ENCODE measurements at regions not wholly inside any gene's neighbourhood (a gene's known extent, or its start where the extent isn't known, plus 50 kb on each side); places are given as distances from the start of the nearest gene placed in this dataset.
A peak's percentile ranks its signal among the peaks of the same experiment; 100 is the strongest.

DNA sequence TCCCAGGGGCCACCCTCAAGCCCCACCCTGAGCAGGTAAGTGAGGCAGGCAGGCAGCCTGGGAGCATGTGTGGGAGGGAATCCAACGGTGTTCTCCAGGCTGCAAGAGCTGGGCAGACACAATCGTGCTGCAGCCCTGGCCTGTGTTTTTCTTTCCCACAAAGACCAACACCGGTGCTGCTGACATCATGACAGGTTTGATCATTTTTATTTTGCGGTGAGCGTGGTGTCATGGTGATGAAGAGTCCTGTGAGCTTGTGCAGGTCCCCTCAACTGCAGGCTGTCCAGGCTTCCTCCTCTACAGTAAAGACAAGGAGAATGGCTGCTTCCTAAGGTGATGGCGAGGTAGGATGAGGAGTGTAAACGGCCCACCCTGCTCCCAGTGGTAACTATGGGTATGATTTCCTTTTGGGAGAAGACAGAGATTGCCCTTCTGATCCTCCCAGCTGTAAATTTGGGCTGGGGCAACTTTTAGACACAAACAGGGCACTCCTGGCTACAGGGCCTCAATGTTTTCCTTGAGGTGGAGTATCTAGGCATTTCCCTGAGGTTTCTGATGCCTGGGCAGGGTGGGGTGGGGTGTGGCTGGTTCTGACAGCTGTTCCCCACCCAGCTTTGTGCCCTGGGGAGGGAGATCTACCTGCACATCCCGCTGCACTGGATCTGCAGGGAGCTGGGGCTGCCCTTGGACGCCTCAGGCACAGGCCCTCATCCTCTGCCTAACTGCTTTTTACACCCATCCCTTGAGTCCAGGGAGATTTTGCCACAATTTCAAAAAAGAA, 109.1 kb downstream of the VCPKMT start:
- Mint-ChIP-seq H3K36me3 (ENCODE audit: low read depth) (no peaks in the 10 kb centered on the region), H3K27ac (no peak overlapping the region), H3K9me3 (no peaks in the 10 kb centered on the region; the same call in 2 of the 3 replicates), H3K4me1 (peaks cover 15% of the 10 kb centered on the region), H3K27me3 (ENCODE audit: insufficient read depth, low read depth, poor library complexity) (peaks cover 19% of the 10 kb centered on the region), H3K4me3 (no peak overlapping the region)
- Histone ChIP-seq H3K4me3 (no peak overlapping the region), H3F3A (replicated peaks; ENCODE audit: low read depth) (0 out of 2 replicates have a peak, but pooled peaks cover 5% of the 10 kb centered on the region), H3K9me2 (ENCODE audit: insufficient read depth) (no peaks in the 10 kb centered on the region), H2AFZ (peak overlapping the region; percentile 76; the same call in 1 of the 2 replicates), H4K20me1 (replicated peaks; ENCODE audit: insufficient read depth) (no peaks in the 10 kb centered on the region), H3K4me2 (no peak overlapping the region), H3K4me1 (ENCODE audit: insufficient read depth) (peaks cover 7% of the 10 kb centered on the region), H3K27ac (ENCODE audit: low read depth) (no peak overlapping the region), H3K27me3 (ENCODE audit: insufficient read depth) (peaks cover 21% of the 10 kb centered on the region), H3K36me3 (ENCODE audit: insufficient read depth) (no peaks in the 10 kb centered on the region), H3K79me2 (replicated peaks; ENCODE audit: insufficient read depth) (no peaks in the 10 kb centered on the region)
- ATAC-seq (peak; percentile 67), DNase-seq (ENCODE audit: low spot score) (peak; percentile 65)
- TF ChIP-seq, protein P1, sequence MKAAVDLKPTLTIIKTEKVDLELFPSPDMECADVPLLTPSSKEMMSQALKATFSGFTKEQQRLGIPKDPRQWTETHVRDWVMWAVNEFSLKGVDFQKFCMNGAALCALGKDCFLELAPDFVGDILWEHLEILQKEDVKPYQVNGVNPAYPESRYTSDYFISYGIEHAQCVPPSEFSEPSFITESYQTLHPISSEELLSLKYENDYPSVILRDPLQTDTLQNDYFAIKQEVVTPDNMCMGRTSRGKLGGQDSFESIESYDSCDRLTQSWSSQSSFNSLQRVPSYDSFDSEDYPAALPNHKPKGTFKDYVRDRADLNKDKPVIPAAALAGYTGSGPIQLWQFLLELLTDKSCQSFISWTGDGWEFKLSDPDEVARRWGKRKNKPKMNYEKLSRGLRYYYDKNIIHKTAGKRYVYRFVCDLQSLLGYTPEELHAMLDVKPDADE (IDR thresholded peaks at IDR 0.05): no peak
- no peak for TF ChIP-seq JUNB (IDR thresholded peaks at IDR 0.05; ENCODE audit: unreplicated experiment)
- TF ChIP-seq, protein P2, sequence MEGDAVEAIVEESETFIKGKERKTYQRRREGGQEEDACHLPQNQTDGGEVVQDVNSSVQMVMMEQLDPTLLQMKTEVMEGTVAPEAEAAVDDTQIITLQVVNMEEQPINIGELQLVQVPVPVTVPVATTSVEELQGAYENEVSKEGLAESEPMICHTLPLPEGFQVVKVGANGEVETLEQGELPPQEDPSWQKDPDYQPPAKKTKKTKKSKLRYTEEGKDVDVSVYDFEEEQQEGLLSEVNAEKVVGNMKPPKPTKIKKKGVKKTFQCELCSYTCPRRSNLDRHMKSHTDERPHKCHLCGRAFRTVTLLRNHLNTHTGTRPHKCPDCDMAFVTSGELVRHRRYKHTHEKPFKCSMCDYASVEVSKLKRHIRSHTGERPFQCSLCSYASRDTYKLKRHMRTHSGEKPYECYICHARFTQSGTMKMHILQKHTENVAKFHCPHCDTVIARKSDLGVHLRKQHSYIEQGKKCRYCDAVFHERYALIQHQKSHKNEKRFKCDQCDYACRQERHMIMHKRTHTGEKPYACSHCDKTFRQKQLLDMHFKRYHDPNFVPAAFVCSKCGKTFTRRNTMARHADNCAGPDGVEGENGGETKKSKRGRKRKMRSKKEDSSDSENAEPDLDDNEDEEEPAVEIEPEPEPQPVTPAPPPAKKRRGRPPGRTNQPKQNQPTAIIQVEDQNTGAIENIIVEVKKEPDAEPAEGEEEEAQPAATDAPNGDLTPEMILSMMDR (conservative IDR thresholded peaks at IDR 0.05; ENCODE audit: low read depth in 2 of 2): peak; percentile 24 to 36; a peak in 3 of 4 replicates

DNA sequence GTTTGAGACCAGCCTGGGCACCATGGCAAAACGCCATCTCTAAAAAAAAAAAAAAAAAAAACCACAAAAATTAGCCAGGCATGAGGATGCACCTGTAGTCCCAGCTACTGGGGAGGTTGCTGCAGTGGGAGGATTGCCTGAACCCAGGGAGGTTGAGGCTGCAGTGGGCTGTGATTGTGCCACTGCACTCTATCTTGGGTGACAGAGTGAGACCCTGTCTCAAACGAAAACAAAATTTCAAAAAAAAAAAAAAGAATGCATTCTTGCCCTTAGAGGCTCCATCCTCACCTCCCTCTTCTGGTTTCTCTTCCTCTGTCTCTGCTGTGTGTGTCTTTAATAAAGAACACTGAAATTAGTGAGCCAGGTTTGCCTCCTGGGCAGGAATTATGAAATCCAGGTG, 107.8 kb downstream of the VCPKMT start:
- Histone ChIP-seq H2AFZ (no peak overlapping the region), H3K4me2 (no peak overlapping the region), H3K9me2 (ENCODE audit: insufficient read depth) (no peaks in the 10 kb centered on the region), H3K27me3 (ENCODE audit: insufficient read depth) (peaks cover 11% of the 10 kb centered on the region), H3K4me1 (ENCODE audit: insufficient read depth) (no peaks in the 10 kb centered on the region; the same call in 1 of the 2 replicates), H3F3A (replicated peaks; ENCODE audit: low read depth) (no peaks in the 10 kb centered on the region), H3K79me2 (replicated peaks; ENCODE audit: insufficient read depth) (no peaks in the 10 kb centered on the region), H3K27ac (ENCODE audit: low read depth) (no peak overlapping the region), H3K4me3 (no peak overlapping the region), H3K36me3 (ENCODE audit: insufficient read depth) (no peaks in the 10 kb centered on the region), H4K20me1 (replicated peaks; ENCODE audit: insufficient read depth) (no peaks in the 10 kb centered on the region)
- no peak overlapping the region for H3K27ac Mint-ChIP-seq
- H3K36me3 Mint-ChIP-seq (ENCODE audit: low read depth): no peaks in the 10 kb centered on the region
- H3K4me3 Mint-ChIP-seq: no peak overlapping the region
- H3K9me3 Mint-ChIP-seq: no peaks in the 10 kb centered on the region; the same call in 2 of the 3 replicates
- peaks cover 12% of the 10 kb centered on the region for H3K27me3 Mint-ChIP-seq (ENCODE audit: insufficient read depth, low read depth, poor library complexity)
- ATAC-seq: no peak
- H3K4me1 Mint-ChIP-seq: peaks cover 11% of the 10 kb centered on the region; the same call in 2 of the 3 replicates
- DNase-seq (ENCODE audit: low spot score): no peak
- no peak for TF ChIP-seq STAT1 (IDR thresholded peaks at IDR 0.05; ENCODE audit: unreplicated experiment)
- no peak for TF ChIP-seq JUNB (IDR thresholded peaks at IDR 0.05; ENCODE audit: unreplicated experiment)
- no peak for TF ChIP-seq ZNF114 (CRISPR knock-in tag; IDR thresholded peaks at IDR 0.05)
- TF ChIP-seq, protein P3, sequence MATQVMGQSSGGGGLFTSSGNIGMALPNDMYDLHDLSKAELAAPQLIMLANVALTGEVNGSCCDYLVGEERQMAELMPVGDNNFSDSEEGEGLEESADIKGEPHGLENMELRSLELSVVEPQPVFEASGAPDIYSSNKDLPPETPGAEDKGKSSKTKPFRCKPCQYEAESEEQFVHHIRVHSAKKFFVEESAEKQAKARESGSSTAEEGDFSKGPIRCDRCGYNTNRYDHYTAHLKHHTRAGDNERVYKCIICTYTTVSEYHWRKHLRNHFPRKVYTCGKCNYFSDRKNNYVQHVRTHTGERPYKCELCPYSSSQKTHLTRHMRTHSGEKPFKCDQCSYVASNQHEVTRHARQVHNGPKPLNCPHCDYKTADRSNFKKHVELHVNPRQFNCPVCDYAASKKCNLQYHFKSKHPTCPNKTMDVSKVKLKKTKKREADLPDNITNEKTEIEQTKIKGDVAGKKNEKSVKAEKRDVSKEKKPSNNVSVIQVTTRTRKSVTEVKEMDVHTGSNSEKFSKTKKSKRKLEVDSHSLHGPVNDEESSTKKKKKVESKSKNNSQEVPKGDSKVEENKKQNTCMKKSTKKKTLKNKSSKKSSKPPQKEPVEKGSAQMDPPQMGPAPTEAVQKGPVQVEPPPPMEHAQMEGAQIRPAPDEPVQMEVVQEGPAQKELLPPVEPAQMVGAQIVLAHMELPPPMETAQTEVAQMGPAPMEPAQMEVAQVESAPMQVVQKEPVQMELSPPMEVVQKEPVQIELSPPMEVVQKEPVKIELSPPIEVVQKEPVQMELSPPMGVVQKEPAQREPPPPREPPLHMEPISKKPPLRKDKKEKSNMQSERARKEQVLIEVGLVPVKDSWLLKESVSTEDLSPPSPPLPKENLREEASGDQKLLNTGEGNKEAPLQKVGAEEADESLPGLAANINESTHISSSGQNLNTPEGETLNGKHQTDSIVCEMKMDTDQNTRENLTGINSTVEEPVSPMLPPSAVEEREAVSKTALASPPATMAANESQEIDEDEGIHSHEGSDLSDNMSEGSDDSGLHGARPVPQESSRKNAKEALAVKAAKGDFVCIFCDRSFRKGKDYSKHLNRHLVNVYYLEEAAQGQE (IDR thresholded peaks at IDR 0.05; ENCODE audit: unreplicated experiment): no peak
- TF ChIP-seq POLR2AphosphoS5 (IDR thresholded peaks at IDR 0.05; ENCODE audit: low read depth): no peak
- TF ChIP-seq, protein P2 (conservative IDR thresholded peaks at IDR 0.05; ENCODE audit: low read depth in 2 of 2): no peak
- TF ChIP-seq EZH2phosphoT487 (IDR thresholded peaks at IDR 0.05; ENCODE audit: unreplicated experiment): no peak

All from GM23338 (cell line).